HTERT RPE-1 (cell line): ENCODE measurements at regions not wholly inside any gene's neighbourhood (a gene's known extent, or its start where the extent isn't known, plus 50 kb on each side); places are given as distances from the start of the nearest gene placed in this dataset.
"Not testable (repeated sequence)": the region's sequence is repeated elsewhere in the genome, so short reads cannot be mapped to it uniquely, and the experiment has no call there.

Experiments used
- in situ Hi-C: fragments of 300-500 bp; cut with MboI; formaldehyde crosslinking; loops from 4 replicates; pipeline ENCODE4 v1.14.3; 2020; ENCODE audit warnings: low sequenced_read_pairs

DNA sequence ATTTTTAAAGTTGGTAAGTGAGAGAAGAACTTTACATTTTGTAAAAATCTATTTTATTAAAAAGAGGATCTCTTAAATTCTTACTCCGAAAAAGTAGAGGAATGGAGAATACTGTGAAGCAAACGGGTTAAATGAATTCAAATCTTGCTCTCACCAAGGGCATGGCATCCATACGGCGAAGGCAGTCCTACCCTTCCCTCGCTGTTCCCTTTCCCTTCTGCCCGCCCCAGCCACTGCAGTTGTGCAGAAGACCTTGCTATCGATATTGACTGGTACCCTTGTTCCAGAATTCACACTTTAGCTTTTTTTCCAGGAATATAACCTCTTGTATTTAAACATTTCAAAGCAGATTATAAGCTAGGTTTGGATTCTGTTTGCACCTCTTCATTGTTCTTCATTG, 239.5 kb downstream of the ZPLD1 start:
- in situ Hi-C loops = no loop called here

DNA sequence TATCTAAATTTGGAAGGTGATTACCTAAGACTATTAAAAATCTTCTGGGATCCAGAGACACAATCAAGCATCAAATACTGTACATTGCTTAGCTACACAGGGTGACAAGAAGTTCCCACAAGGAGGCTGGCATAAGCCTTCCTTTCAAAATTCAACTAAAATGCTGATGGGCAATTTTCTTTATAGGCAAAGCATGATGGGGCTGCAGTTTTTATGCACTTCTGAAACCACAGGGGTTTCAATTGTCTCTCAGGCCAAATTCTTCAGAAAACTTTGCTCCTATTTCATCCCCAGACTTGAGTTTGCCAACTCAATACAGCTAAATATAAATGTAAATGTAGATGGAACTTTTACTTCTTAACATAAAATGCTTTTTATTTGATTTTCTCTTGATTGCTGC, 241.6 kb downstream of the ZPLD1 start:
- in situ Hi-C loops = no loop called here

DNA sequence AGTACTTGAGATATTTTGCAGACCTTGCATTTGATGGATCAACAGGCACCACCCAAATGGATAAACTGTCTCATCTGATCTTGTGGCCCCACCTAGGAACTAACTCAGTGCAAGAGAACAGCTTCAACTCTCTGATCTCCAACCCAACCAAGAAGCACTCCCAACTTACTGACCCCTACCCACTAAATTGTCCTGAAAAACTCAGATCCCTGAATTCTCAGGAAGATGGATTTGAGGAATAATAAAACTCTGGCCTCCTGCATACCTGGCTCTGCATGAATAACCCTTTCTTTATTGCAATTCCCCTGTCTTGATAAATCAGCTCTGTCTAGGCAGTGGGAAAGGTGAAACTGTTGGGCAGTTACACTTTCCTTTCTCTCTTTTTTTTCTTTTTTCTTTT, 247.9 kb downstream of the ZPLD1 start:
- in situ Hi-C loops = no loop called here

DNA sequence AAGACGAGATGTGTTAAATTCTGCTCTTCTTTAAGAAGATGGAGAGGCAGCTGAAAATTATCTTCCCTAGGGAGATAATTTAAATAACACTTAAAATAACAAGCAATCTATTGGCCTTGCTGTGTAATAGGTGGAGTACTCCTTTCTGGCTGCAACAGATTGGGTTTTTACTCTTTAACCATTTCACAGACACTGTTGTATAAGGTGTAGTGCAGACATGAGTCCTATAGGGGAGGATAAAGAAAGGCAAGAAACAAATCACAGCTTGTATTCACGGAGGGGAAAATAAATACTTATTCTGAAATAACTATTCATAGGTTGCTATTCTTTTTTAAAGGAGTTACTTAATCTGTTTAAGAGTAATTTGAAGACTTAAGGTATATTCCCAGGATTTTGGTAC, 252.0 kb downstream of the ZPLD1 start:
- in situ Hi-C loops = no loop called here

DNA sequence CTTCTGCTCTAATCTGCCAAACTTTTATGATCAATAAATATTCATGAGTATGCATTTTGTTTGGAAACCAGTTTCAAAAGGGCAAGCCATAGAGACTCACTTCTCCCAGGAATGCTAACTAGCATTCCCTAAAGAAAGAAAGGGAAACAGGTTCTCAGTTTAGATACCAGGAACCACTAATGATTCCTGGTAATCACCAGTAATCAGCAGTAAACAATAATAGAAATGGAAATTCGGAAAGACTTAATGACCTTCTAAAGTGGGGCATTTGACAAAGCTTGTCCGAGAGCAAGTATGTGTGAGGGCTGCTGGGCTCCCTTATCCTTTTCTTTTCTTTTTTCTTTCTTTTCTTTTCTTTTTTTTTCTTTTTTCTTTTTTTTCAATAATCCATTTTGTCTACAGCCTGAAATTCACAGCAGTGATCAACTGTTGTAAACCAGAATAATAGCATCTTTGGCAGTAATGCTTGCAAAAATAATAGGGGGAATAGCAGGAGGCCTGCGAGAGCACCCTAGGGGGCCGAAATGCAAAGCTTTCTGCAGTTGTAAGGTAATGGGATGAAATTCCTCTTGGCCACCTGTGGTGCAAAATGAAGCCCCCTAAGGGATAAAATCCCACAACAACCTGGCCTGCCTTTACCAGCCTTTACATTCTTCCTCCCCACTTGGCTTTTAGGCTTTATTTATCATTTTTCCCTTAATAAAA, 253.2 kb downstream of the ZPLD1 start:
- in situ Hi-C loops = no loop called here

DNA sequence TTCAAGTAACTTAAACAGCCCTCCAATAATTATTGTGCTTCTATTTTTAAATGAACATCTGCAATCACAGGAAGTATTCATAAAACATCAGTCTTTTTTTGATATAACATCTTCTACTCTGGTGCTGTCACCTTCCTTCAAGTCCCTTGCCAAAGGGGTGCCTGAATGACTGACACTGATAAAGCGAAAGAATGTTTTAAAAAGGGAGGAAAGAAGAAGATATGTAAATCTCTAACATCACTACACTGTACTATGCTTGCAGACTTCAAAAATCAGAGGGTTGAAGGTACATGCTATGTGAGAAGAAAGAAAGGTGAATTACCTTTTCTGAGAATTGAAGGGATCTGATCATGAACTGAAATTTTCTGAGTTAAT, 253.7 kb downstream of the ZPLD1 start:
- in situ Hi-C loops = no loop called here

DNA sequence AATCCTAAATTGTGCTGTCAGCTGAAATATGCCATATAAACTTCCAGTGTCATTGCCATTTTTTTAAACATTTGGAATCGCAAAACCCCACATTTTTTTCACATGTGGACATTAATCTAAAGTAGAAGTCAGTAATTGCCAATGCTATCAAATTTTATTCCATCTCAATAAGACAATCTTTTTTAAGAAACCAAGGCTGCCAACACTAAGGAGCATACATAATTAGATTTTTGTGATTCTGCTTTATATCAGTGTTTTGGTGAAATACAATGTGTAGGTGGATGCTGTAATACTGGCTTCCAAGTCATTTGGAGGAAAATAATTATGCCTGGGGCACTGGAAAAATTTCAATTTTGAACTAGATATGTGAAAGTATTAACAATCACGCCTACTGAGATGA, 256.7 kb downstream of the ZPLD1 start:
- in situ Hi-C loops = no loop called here

DNA sequence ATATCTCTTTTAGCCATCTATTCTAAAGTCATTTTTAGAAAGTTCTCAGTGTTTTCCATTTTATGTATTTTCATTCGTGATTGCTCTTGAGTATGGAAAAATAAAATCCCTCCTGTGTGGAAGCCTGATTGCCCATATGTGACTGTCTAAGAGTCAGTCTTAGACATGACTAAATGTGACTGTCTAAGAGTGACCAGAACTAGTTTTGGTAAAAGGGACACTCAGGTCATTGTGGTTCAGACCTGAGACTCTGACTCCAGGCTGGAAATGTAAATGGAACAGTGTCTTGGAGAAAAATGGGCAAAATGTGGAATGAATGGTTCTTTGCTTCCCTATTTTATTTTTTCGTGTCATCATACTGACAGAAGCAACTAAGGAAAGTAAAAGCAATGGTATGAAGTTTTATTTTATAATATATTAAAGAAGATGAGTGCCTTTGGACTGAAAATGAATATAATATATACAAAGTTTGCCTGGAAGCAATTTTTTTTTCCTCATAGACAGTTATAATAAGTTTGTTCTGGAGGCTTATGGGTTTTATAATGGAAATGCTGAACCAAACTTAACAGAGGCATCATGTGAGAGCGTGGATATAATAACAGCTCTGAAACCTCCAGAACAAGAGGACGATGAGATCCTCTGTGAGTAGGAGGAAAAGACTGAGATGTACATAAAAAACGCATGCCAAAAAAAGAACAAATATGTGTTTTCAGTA, 264.4 kb downstream of the ZPLD1 start:
- in situ Hi-C loops = no loop called here

DNA sequence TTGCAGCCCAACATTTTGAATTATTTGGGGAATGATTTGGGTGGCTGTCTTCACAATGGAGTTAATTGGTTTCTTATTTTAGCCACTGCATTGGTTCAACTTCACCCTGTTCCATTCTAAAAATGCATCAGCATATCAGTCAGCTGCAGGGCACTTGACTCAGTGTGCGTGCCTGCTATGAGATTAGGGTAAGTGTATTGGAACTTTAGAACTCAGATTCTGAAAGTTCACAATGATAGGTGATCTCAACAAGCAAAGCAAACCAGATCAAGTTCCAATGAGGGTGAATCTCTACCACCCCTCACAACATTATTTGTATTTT, 265.0 kb downstream of the ZPLD1 start:
- in situ Hi-C loops = no loop called here

DNA sequence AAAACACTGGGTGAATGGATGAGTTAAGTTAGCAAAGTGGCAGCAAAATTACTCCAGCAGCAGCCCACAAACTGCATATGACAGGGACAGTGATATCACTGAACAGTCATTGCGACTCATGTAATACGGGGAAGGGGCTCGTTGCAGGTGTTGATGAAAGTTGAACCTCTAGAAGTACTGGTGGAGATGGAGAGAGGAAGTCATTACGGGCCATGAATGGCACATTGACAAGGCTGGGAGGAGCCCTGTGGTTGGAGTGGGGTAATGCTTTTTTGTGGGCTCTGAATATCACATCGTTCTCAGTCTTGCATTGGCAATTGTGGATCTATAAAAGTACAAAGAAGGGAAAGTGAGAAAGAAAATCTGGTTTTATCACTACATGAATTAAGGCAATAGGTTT, 278.1 kb downstream of the ZPLD1 start:
- in situ Hi-C loops = no loop called here

DNA sequence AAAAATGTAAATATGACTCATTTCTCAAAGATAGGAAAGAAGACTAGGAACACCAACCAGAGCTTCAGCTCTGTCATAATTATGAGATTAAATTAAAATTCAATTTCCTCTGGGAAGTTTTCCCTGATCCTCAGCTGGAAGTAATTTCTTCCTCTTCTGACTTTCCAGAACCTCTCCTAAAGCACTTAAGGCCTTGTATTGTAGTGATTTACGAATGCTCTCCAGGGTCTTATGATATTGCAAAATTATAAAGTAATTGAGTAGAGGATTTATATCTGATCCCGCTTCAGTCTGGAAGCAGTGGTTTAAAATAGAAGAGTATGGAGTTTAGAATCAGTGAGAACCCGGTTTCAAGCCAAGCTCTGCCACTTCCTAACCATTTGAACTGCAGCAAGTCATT, 279.8 kb downstream of the ZPLD1 start:
- in situ Hi-C loops = no loop called here

DNA sequence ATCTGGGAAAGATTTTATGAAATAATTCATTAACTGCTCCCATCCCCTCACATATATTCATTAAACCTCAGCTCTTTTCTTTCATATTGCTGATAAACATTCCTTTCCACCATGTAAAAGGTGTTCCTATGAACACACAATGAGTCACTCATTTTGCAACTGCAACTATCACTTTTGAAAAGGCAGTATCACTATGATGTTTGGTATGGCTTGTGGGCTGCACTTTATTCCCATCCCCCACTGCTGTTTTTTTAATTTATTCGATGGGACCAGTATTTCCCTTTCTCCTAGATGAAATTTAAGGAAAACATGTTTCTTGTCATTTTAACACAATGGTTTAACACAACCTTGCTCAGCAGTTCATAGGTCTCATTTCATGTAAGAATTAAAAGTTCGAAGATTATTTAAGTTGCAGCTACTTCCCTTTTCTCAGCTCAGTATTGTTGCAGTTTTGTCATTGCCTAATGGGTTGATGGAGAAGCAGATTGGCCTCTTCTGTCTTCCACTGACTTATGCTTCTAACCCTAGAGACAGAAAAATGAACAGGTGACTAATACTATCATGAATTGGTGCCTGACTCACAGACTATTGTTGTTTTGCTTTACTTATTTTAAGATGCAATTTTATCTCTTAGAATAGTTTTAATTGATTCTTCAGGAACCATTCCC, 280.3 kb downstream of the ZPLD1 start:
- in situ Hi-C loops = no loop called here

DNA sequence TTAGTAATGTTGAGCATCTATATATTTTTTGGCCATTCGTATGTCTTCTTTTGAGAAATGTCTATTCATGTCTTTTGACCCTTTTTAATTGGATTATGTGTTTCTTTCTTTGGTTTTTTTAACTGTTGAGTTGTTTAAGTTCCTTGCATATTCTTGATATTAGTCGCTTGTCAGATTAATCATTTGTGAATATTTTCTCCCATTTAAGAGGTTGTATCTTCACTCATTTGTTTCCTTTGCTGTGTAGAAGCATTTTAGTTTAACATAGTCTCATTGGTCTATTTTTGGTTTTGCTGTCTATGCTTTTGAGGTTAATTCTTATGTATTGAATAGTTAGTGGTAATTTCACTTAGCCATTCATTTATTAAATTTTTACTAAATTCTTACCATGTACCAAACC, 283.8 kb downstream of the ZPLD1 start:
- in situ Hi-C loops = no loop called here

DNA sequence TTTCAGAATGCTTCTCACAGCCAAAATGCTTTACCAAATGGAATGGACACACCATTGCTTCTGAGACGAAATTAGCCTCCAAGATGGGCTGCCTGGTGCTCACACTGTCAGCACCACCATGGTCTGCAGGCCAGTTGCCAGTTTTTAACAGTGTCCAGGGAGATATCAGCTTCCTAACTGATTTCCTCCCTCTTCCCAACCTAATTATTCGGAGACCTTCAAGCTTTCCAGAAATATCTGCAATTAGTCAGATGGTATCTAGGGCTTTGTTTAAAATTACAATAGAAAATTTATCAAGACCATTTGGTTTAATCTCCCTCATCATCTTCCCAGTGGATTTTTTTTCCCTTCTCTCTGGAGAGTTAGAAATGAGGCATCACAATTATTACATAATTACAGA, 287.5 kb downstream of the ZPLD1 start:
- in situ Hi-C loops = no loop called here

DNA sequence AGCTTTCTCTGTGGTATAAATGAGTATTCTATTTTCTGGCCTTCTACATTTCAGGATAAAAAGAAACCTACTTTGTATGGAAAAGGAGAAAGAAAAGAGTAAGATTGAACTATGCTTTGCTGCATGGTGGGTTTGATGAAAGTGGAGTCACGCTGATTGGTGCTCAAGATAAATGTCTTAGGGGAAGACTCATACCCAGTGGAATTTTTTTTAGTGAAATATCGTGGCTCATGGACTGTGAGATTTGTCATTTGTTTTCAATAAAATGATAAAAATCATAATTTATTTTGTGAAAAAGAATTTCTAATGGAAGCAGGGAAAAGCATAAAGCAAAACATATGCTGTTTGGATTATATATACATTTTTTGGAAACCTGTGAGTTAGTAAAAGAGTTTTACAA, 292.5 kb downstream of the ZPLD1 start:
- in situ Hi-C loops = no loop called here

DNA sequence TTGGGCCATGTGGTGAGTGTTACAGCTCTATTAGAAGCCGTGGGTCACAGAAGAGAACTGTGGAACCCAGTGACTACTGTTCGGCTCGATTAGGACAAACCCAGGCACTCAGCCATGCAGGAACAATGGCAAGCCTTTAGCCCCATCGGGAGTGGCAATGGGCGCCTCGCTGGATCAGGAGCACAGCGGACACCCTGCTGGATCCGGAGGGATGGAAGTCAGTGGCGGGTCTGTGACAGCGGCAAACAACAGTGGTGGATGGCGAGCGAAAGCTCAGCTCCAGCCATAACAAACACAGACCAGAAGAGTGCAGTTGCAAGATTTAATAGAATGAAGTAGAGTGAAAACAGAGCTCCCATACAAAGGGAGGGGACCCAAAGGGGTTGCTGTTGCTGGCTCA, 297.8 kb downstream of the ZPLD1 start:
- in situ Hi-C loops = not testable (repeated sequence)

DNA sequence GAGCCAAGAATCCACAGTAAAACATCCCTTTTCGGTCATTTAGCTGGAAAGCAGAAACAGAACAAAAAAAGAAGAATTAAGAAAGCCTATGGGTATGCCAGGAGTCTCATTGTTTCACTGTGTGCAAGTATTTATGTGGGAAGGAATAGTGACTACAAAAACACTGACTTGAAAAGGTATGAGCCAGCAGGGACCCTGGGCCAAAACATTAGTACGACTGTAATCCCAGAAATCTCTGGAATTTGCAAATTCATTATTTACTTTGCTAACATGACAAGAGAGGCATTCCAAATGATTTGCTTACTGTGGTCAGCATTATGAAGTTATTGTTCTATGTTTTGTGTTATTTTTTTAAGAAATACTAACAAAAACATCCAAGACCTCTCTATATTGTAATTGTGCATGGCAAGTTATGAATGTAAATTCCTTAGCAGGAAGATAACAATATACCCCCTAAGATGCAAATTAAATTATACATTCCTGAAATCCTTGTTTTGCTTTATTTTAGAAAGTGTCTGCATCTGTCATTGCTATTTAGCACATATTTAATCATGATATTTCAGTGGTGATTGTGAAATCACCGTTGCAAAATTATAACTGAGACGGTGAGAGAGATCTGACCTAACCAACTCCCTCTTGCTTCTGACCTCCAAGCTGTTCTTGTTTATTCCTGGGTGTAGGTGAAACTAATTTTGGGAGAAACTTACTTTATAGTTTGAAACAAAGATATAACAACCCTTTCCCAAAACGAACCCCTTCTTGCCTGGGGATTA, 299.2 kb downstream of the ZPLD1 start:
- in situ Hi-C loops = no loop called here

DNA sequence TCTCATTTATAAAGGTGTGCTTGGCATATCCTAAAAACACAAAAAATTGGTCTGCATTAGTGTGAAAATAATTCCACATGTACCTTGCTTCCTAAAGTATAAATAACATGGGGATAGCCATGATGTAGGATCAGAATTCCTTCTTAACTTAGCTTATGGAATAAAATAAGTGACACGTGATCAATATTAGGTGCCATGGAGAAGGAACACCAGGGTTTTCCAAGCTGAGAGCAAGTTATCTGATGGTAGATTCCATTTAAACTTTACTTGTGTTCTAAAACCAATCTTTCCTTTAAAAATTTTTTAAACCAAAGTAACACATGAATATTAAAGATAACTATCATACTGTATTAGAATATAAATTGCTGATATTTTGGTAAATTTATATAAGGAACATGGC, 300.5 kb downstream of the ZPLD1 start:
- in situ Hi-C loops = no loop called here

DNA sequence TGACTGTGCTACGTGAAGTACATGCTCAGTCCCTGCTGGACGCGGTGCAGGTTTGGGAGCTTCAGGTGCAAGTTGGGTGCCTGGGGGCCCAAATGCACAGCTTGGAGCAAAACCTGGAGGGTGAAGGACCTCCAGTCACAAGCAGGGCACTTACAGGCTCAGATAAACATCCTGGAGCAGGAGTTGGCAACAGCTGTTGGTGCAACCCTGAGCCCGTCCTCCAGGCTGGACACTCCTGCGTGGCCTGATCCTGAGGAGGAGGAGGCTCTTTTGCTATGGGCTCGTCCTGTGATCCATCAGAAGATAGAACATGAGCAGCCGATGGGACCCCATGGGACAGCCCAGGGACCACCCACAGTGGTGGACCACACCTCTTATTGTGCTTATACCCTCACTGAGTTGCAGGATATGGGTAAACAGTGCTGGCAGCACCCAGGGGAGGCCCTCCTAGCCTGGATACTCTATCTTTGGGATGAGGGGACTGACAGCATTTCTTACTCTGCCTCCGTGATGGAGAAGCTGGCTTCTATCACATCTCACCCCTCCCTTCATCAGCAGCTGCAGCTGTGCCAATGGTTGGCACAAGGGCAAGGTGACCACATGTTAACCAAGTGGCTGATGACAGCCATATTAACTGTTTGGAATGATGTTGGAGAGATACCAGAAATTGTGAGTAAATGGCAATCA, 301.6 kb downstream of the ZPLD1 start:
- in situ Hi-C loops = no loop called here

DNA sequence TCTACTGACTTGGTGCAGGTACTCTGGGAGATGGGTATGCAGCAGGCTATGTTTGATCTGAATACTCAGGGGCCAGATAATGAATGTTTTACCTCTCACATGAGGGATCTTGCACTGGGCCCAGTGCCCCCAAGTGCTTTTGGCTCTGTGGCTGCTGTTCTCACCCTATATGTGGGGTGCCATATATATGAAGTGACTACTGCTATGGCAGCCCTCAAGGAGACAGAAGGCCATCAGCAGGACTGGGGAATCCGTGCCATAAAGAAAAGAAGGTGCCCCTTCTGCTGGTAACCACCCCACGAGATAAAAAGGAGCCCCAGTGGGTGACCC, 302.1 kb downstream of the ZPLD1 start:
- in situ Hi-C loops = no loop called here

DNA sequence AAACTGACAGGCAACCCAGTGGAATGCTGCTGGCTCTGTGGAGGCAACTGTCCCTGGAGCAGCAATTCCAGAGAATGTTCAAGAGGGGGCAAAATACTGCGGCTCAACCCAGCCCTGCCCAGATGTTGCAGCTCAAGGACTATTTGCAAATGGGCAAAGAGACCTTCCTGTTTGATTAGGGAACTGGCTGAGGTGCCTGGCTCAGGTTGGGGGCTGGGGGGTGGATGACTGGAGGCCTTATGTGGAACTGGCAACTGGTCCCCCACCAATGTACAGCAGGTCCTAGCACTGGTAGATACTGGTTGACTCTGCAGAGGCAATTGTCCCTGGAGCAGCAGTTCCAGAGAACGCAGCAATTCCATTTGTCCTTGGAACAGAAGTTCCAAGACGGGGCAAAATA, 302.5 kb downstream of the ZPLD1 start:
- in situ Hi-C loops = no loop called here
